Adrenal gland (tissue), 5 donors: ENCODE measurements at regions not wholly inside any gene's neighbourhood (a gene's known extent, or its start where the extent isn't known, plus 50 kb on each side); places are given as distances from the start of the nearest gene placed in this dataset.

Experiments
- POLR2A ChIP-seq, 2 donors: fragments of 450-650 bp; IDR thresholded peaks; one replicate each; pipeline ENCODE4 v1.6.1; 2017; ENCODE audit warnings: antibody characterized with exemption in 2 of 2, mild to moderate bottlenecking in 2 of 2, moderate library complexity in 1 of 2
- TF ChIP-seq, protein P1 (sequence below), 6 experiments: fragments of 450-650 bp in 4 of 6; fragments of 200-600 bp in 2 of 6; sonication (generic) in 1 of 6; IDR thresholded peaks; 1 replicate in 5 of 6; 2 replicates in 1 of 6; pipeline versions ENCODE4 v1.5.1 to v1.8.0; 2016 to 2021; ENCODE audit warnings: antibody characterized with exemption in 6 of 6, mild to moderate bottlenecking in 2 of 6, moderate library complexity in 1 of 6
- donor health status: DM: no; HTN: no; CAD: no.

DNA sequence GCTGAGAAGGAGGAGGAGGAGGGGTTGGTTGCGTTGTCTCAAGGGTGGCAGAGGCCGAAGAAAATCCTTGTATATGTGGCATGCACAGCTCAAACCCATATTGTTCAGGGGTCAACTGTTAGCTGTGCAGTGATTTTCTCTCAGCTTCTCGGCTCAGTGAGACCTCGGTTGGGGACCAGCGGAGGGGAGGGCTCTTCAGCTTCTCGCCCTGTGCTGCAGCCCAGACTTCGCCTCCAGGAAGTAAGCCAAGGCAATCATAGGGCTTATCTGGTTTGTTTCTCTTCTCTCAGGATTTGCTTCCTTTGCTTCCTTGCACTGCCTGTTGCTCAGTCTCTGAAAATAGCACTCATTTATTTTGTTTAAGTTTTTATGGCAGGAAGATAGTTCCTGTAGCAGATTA, 85.5 kb downstream of the SOWAHC start:
- TF ChIP-seq, protein P1, sequence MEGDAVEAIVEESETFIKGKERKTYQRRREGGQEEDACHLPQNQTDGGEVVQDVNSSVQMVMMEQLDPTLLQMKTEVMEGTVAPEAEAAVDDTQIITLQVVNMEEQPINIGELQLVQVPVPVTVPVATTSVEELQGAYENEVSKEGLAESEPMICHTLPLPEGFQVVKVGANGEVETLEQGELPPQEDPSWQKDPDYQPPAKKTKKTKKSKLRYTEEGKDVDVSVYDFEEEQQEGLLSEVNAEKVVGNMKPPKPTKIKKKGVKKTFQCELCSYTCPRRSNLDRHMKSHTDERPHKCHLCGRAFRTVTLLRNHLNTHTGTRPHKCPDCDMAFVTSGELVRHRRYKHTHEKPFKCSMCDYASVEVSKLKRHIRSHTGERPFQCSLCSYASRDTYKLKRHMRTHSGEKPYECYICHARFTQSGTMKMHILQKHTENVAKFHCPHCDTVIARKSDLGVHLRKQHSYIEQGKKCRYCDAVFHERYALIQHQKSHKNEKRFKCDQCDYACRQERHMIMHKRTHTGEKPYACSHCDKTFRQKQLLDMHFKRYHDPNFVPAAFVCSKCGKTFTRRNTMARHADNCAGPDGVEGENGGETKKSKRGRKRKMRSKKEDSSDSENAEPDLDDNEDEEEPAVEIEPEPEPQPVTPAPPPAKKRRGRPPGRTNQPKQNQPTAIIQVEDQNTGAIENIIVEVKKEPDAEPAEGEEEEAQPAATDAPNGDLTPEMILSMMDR (IDR thresholded peaks at IDR 0.05): no peak
- no peak for TF ChIP-seq POLR2A (IDR thresholded peaks at IDR 0.05)
